B cell (primary cell): ENCODE measurements at regions not wholly inside any gene's neighbourhood (a gene's known extent, or its start where the extent isn't known, plus 50 kb on each side); places are given as distances from the start of the nearest gene placed in this dataset.

Source experiments
- ATAC-seq: fragments of 200-7000 bp; cut with Tn5 transposase; one replicate; pipeline ENCODE4 v1.10.0; 2021; ENCODE audit warnings: low read depth, mild to moderate bottlenecking, moderate number of reproducible peaks, moderate library complexity
- CTCF ChIA-PET: fragments of 350-600 bp; sonication (Branson Sonifier 250); formaldehyde crosslinking; loops from one replicate; lab custom pipeline; 2021; ENCODE audit warnings: antibody characterized with exemption, inconsistent platforms; lab: Charles Lee
- POLR2A ChIA-PET: fragments of 350-600 bp; sonication (Branson Sonifier 250); formaldehyde crosslinking; loops from one replicate; lab custom pipeline; 2021; ENCODE audit warnings: antibody characterized with exemption; lab: Charles Lee
- DNase-seq: peaks from one replicate; pipeline ENCODE4 v3.0.0; 2013
- H2AFZ ChIP-seq: 2 replicates; pipeline ENCODE4 v1.6.1; 2012; ENCODE audit warnings: mild to moderate bottlenecking, low read depth, low read length; ENCODE audit not compliant: insufficient read depth, poor library complexity, severe bottlenecking
- H3K27ac ChIP-seq, 2 donors: 1 replicate in 1 of 2; 2 replicates in 1 of 2; pipeline ENCODE4 v1.5.1; 2012 to 2013; ENCODE audit warnings: low read length in 2 of 2, mild to moderate bottlenecking in 2 of 2, moderate library complexity in 1 of 2
- H3K27me3 ChIP-seq, 4 experiments: fragments of 200-600 bp in 1 of 4; sonication (generic) in 1 of 4; replicated peaks in 1 of 4; 1 replicate in 2 of 4; 2 replicates in 2 of 4; pipeline versions ENCODE4 v1.6.1 to v1.7.0; 2013 to 2016; ENCODE audit warnings: low read length in 3 of 4, mild to moderate bottlenecking in 2 of 4, mixed read lengths in 1 of 4, moderate library complexity in 1 of 4; ENCODE audit not compliant: insufficient read depth in 4 of 4, control insufficient read depth in 3 of 4; ENCODE audit errors: control extremely low read depth in 1 of 4
- H3K36me3 ChIP-seq, 2 experiments: replicated peaks in 1 of 2; 1 replicate in 1 of 2; 2 replicates in 1 of 2; pipeline versions ENCODE4 v1.6.1 to v1.7.1; 2013; ENCODE audit warnings: low read length in 1 of 2; ENCODE audit not compliant: insufficient read depth in 2 of 2, control insufficient read depth in 1 of 2; ENCODE audit errors: control extremely low read depth in 1 of 2, extremely low read depth in 1 of 2
- H3K4me1 ChIP-seq, 2 donors: fragments of 200-600 bp in 1 of 2; sonication (generic) in 1 of 2; 1 replicate in 1 of 2; 2 replicates in 1 of 2; pipeline versions ENCODE4 v1.5.1 to v1.6.1; 2013 to 2017; ENCODE audit warnings: low read length in 2 of 2; ENCODE audit not compliant: control insufficient read depth in 2 of 2, insufficient read depth in 2 of 2
- H3K4me2 ChIP-seq: replicated peaks from 2 replicates; pipeline ENCODE3; 2012; ENCODE audit warnings: mild to moderate bottlenecking, low read depth, low read length; ENCODE audit not compliant: poor library complexity, severe bottlenecking
- H3K4me3 ChIP-seq, 5 experiments: fragments of 200-600 bp in 1 of 5; sonication (generic) in 1 of 5; 1 replicate in 3 of 5; 2 replicates in 2 of 5; pipeline versions ENCODE4 v1.5.1 to v1.7.0; 2011 to 2016; ENCODE audit warnings: low read length in 4 of 5, mild to moderate bottlenecking in 4 of 5, low read depth in 2 of 5, control low read depth in 1 of 5, moderate library complexity in 1 of 5; ENCODE audit not compliant: insufficient read depth in 1 of 5; ENCODE audit errors: control extremely low read depth in 1 of 5, extremely low read depth in 1 of 5
- H3K79me2 ChIP-seq: fragments of 200-600 bp; sonication (generic); one replicate; pipeline ENCODE4 v1.6.0; 2016; ENCODE audit warnings: low read length; ENCODE audit not compliant: control insufficient read depth, insufficient read depth
- H3K9ac ChIP-seq: fragments of 200-600 bp; sonication (generic); 2 replicates; pipeline ENCODE4 v1.6.1; 2017; ENCODE audit warnings: mild to moderate bottlenecking, low read length, moderate library complexity
- H3K9me3 ChIP-seq, 3 donors: one replicate each; pipeline versions ENCODE4 v1.6.1 to v1.7.1; 2013; ENCODE audit warnings: low read length in 2 of 3; ENCODE audit not compliant: control insufficient read depth in 2 of 3, insufficient read depth in 1 of 3; ENCODE audit errors: control extremely low read depth in 1 of 3
- H4K20me1 ChIP-seq: 2 replicates; pipeline ENCODE4 v1.6.0; 2012; ENCODE audit warnings: mild to moderate bottlenecking, low read length; ENCODE audit not compliant: insufficient read depth, control insufficient read depth, poor library complexity, severe bottlenecking
- H3K27ac Mint-ChIP-seq: one replicate; pipeline ENCODE4 v1.8.0; 2021; ENCODE audit warnings: mixed read lengths
- H3K27me3 Mint-ChIP-seq: one replicate; pipeline ENCODE4 v1.8.0; 2021; ENCODE audit warnings: mixed read lengths
- H3K4me1 Mint-ChIP-seq: one replicate; pipeline ENCODE4 v1.8.0; 2021; ENCODE audit warnings: mixed read lengths
- H3K4me3 Mint-ChIP-seq: one replicate; pipeline ENCODE4 v1.8.0; 2021; ENCODE audit warnings: mixed read lengths
- H3K9me3 Mint-ChIP-seq: one replicate; pipeline ENCODE4 v1.8.0; 2022; ENCODE audit warnings: mixed read lengths; ENCODE audit not compliant: insufficient read depth
- CTCF ChIP-seq: fragments of 200-600 bp; IDR thresholded peaks from one replicate; pipeline ENCODE4 v1.8.0; 2022; ENCODE audit warnings: antibody characterized with exemption, mild to moderate bottlenecking
- EZH2 ChIP-seq: IDR thresholded peaks from 2 replicates; pipeline ENCODE4 v1.6.1; 2012; ENCODE audit warnings: borderline replicate concordance, low read depth, mild to moderate bottlenecking, moderate library complexity, low read length; ENCODE audit not compliant: insufficient read depth, poor library complexity, severe bottlenecking
- WGBS: methylation state at CpG from one replicate; pipeline ENCODE4 v1.1.5; 2013; ENCODE audit warnings: missing lambda C conversion rate; ENCODE audit not compliant: insufficient coverage; 5-methylcytosine and 5-hydroxymethylcytosine counted together
- intact Hi-C: fragments of 100-400 bp; cut with micrococcal nuclease; formaldehyde crosslinking; loops from one replicate; pipeline ENCODE4 v1.10.0; 2022

- H3K27me3 Mint-ChIP-seq: no peaks in the 10 kb centered on the region
- CTCF ChIA-PET: no interaction called here
- no peak overlapping the region for H3K4me3 ChIP-seq
- intact Hi-C loops: no loop called here
- H3K4me2 ChIP-seq: no peak overlapping the region
- H4K20me1 ChIP-seq: no peaks in the 10 kb centered on the region
- H3K27ac Mint-ChIP-seq: no peak overlapping the region
- TF ChIP-seq CTCF (no peak), EZH2 (no peak)
- WGBS: 20% methylated on average over 1 of the region's 4 CpGs
- no peaks in the 10 kb centered on the region for H3K4me1 ChIP-seq
- H3K9me3 Mint-ChIP-seq: peaks cover 2% of the 10 kb centered on the region
- POLR2A ChIA-PET: no interaction called here
- H3K9ac ChIP-seq: no peak overlapping the region
- H3K27me3 ChIP-seq: no peaks in the 10 kb centered on the region
- H3K79me2 ChIP-seq: no peaks in the 10 kb centered on the region
- ATAC-seq (no peak), DNase-seq (no peak)
- no peaks in the 10 kb centered on the region for H3K4me1 Mint-ChIP-seq
- H3K27ac ChIP-seq: no peak overlapping the region
- H3K4me3 Mint-ChIP-seq: no peak overlapping the region
- peaks cover 0 to 9% (median 0%) of the 10 kb centered on the region in 3 donors for H3K9me3 ChIP-seq
- H3K36me3 ChIP-seq: no peaks in the 10 kb centered on the region
- H2AFZ ChIP-seq: no peak overlapping the region
These were observed 321.4 kb upstream of the LRFN5 start for GRCh38 chr14:41285186-41285748.

- Histone ChIP-seq H3K27ac (no peak overlapping the region), H3K9me3 (no peaks in the 10 kb centered on the region), H3K36me3 (no peaks in the 10 kb centered on the region), H3K79me2 (no peaks in the 10 kb centered on the region), H4K20me1 (no peaks in the 10 kb centered on the region), H3K4me3 (no peak overlapping the region), H3K9ac (no peak overlapping the region), H3K27me3 (no peaks in the 10 kb centered on the region), H3K4me2 (no peak overlapping the region), H2AFZ (no peak overlapping the region), H3K4me1 (no peaks in the 10 kb centered on the region)
- Mint-ChIP-seq H3K27me3 (no peaks in the 10 kb centered on the region), H3K4me3 (no peak overlapping the region), H3K27ac (no peak overlapping the region), H3K4me1 (no peaks in the 10 kb centered on the region), H3K9me3 (peaks cover 3% of the 10 kb centered on the region)
- intact Hi-C loops: no loop called here
- ATAC-seq (no peak), DNase-seq (no peak)
- CTCF ChIA-PET: no interaction called here
- POLR2A ChIA-PET: no interaction called here
- 40% methylated on average over 1 of the region's 1 CpG for WGBS
- TF ChIP-seq EZH2 (no peak), CTCF (no peak)
These were observed 325.9 kb upstream of the LRFN5 start for GRCh38 chr14:41280745-41281144.
